ENCODE measurements at regions not wholly inside any gene's neighbourhood (a gene's known extent, or its start where the extent isn't known, plus 50 kb on each side); places are given as distances from the start of the nearest gene placed in this dataset.

- no peak for TF ChIP-seq CTCF (IDR thresholded peaks at IDR 0.05)
- no peak for TF ChIP-seq EZH2 (IDR thresholded peaks at IDR 0.05; ENCODE audit: borderline replicate concordance, insufficient read depth, low read depth, low read length, poor library complexity, severe bottlenecking)
These were observed 101.1 kb upstream of the MYO16 start for GRCh38 chr13:108528303-108528702.
